HCT116 (cell line): ENCODE measurements at regions not wholly inside any gene's neighbourhood (a gene's known extent, or its start where the extent isn't known, plus 50 kb on each side); places are given as distances from the start of the nearest gene placed in this dataset.

Source experiments
- ATAC-seq: fragments of 200-7000 bp; cut with Tn5 transposase; 2 replicates; pipeline ENCODE4 v1.9.1; 2020; ENCODE audit warnings: mild to moderate bottlenecking, moderate library complexity
- BruUV-seq: library from RNA; stranded (reverse); fragments of 400-500 nt; replicated peaks from 2 replicates; lab custom pipeline; 2021; lab: Mats Ljungman, UMichigan
- CTCF ChIA-PET: fragments of 300-600 bp; sonication (Branson Sonifier 250); formaldehyde crosslinking; loops from one replicate; lab custom pipeline; 2021; ENCODE audit warnings: antibody characterized with exemption; lab: Charles Lee
- POLR2A ChIA-PET: fragments of 300-600, 350-600 bp; sonication (Branson Sonifier 250); formaldehyde crosslinking; loops from one replicate; lab custom pipeline; 2021; ENCODE audit warnings: antibody characterized with exemption; lab: Charles Lee
- RAD21 ChIA-PET, 2 experiments: fragments of 300-600 bp; sonication (Branson Sonifier 250); formaldehyde crosslinking; loops; one replicate each; lab custom pipeline; 2023; ENCODE audit warnings: low total read pairs in 2 of 2; ENCODE audit not compliant: uncharacterized antibody in 2 of 2, unreplicated experiment in 2 of 2, low non-redundant PET in 1 of 2; lab: Charles Lee
- DNase-seq: peaks from one replicate; pipeline ENCODE4 v3.0.0-alpha.2; 2010; ENCODE audit warnings: low read depth, low spot score
- H2AFZ ChIP-seq: fragments of 200-600 bp; shearing (Covaris generic), sonication (generic); 2 replicates; pipeline ENCODE4 v1.6.1; 2017; ENCODE audit warnings: low read depth, mixed run types, mixed read lengths, antibody characterized with exemption, low read length; ENCODE audit not compliant: poor library complexity, severe bottlenecking
- H3K27ac ChIP-seq: 2 replicates; pipeline ENCODE4 v1.5.1; 2012; ENCODE audit warnings: low read depth, low read length
- H3K27me3 ChIP-seq: fragments of 200-600 bp; sonication (generic); 2 replicates; pipeline ENCODE4 v1.6.1; 2016; ENCODE audit warnings: mixed run types, low read length, mixed read lengths; ENCODE audit not compliant: insufficient read depth
- H3K36me3 ChIP-seq, 2 experiments: fragments of 200-500 bp in 1 of 2; fragments of 200-600 bp in 1 of 2; sonication (Bioruptor generic) in 1 of 2; sonication (generic) in 1 of 2; 2 replicates each; pipeline versions ENCODE4 v1.5.1 to v1.6.1; 2014 to 2016; ENCODE audit warnings: low read length in 2 of 2, inconsistent platforms in 1 of 2, mixed read lengths in 1 of 2, mixed run types in 1 of 2; ENCODE audit not compliant: insufficient read depth in 2 of 2, control insufficient read depth in 1 of 2
- H3K4me1 ChIP-seq, 2 experiments: fragments of 200-600 bp in 1 of 2; sonication (generic) in 1 of 2; 2 replicates each; pipeline versions ENCODE4 v1.5.1 to v1.6.1; 2012 to 2017; ENCODE audit warnings: low read length in 2 of 2, inconsistent platforms in 1 of 2, mild to moderate bottlenecking in 1 of 2, mixed read lengths in 1 of 2, mixed run types in 1 of 2, moderate library complexity in 1 of 2; ENCODE audit not compliant: insufficient read depth in 2 of 2, control insufficient read depth in 1 of 2
- H3K4me2 ChIP-seq: fragments of 200-600 bp; sonication (generic); 2 replicates; pipeline ENCODE4 v1.6.1; 2017; ENCODE audit warnings: mixed run types, low read length, mixed read lengths
- H3K4me3 ChIP-seq, 2 experiments: fragments of 200-600 bp in 1 of 2; sonication (generic) in 1 of 2; replicated peaks in 1 of 2; 2 replicates each; pipeline ENCODE4 v1.5.1; 2011 to 2016; ENCODE audit warnings: low read length in 2 of 2, control low read depth in 1 of 2, low read depth in 1 of 2, mild to moderate bottlenecking in 1 of 2, mixed read lengths in 1 of 2, mixed run types in 1 of 2
- H3K79me2 ChIP-seq: fragments of 200-600 bp; sonication (generic); 2 replicates; pipeline ENCODE4 v1.6.1; 2017; ENCODE audit warnings: mild to moderate bottlenecking, mixed run types, low read length, moderate library complexity, mixed read lengths; ENCODE audit not compliant: insufficient read depth
- H3K9ac ChIP-seq: fragments of 200-600 bp; sonication (generic); 2 replicates; pipeline ENCODE4 v1.6.1; 2016; ENCODE audit warnings: low read length, mixed read lengths
- H3K9me2 ChIP-seq: fragments of 200-600 bp; sonication (generic), shearing (Covaris generic); 2 replicates; pipeline ENCODE4 v1.6.1; 2017; ENCODE audit warnings: mixed run types, mild to moderate bottlenecking, moderate library complexity; ENCODE audit not compliant: insufficient read depth
- H3K9me3 ChIP-seq, 2 experiments: fragments of 200-500 bp in 1 of 2; fragments of 200-600 bp in 1 of 2; sonication (Bioruptor generic) in 1 of 2; sonication (generic) in 1 of 2; 2 replicates each; pipeline ENCODE4 v1.6.1; 2014 to 2017; ENCODE audit warnings: low read length in 2 of 2, mixed read lengths in 2 of 2, inconsistent platforms in 1 of 2, low read depth in 1 of 2, mild to moderate bottlenecking in 1 of 2, mixed run types in 1 of 2, moderate library complexity in 1 of 2; ENCODE audit not compliant: control insufficient read depth in 1 of 2, insufficient read depth in 1 of 2
- H4K20me1 ChIP-seq: fragments of 200-600 bp; sonication (generic), shearing (Covaris generic); 2 replicates; pipeline ENCODE4 v1.6.1; 2017; ENCODE audit warnings: mixed run types, mild to moderate bottlenecking, moderate library complexity; ENCODE audit not compliant: insufficient read depth
- ELF1 ChIP-seq: IDR thresholded peaks from 2 replicates; pipeline ENCODE4 v1.6.1; 2012; ENCODE audit warnings: low read depth, borderline replicate concordance
- EZH2phosphoT487 ChIP-seq: fragments of 200-600 bp; IDR thresholded peaks from 2 replicates; pipeline ENCODE4 v1.6.1; 2018; ENCODE audit warnings: antibody characterized with exemption, borderline replicate concordance
- JUND ChIP-seq: IDR thresholded peaks from 2 replicates; pipeline ENCODE4 v1.6.1; 2012
- POLR2AphosphoS5 ChIP-seq: IDR thresholded peaks from 2 replicates; pipeline ENCODE4 v1.6.1; 2011; ENCODE audit warnings: mild to moderate bottlenecking, low read depth, low read length, moderate library complexity
- SP1 ChIP-seq: IDR thresholded peaks from 2 replicates; pipeline ENCODE4 v1.6.1; 2012; ENCODE audit warnings: low read depth
- YY1 ChIP-seq: IDR thresholded peaks from 2 replicates; pipeline ENCODE4 v1.6.1; 2011; ENCODE audit warnings: low read length, low read depth, moderate library complexity, mild to moderate bottlenecking; ENCODE audit not compliant: insufficient replicate concordance; ENCODE audit errors: extremely low read depth
- intact Hi-C: fragments of 100-400 bp; cut with micrococcal nuclease; formaldehyde crosslinking; loops from 2 replicates; pipeline ENCODE4 v1.10.0; 2022
- TF ChIP-seq, protein P1 (sequence below): IDR thresholded peaks from 2 replicates; pipeline ENCODE4 v1.6.1; 2012

DNA sequence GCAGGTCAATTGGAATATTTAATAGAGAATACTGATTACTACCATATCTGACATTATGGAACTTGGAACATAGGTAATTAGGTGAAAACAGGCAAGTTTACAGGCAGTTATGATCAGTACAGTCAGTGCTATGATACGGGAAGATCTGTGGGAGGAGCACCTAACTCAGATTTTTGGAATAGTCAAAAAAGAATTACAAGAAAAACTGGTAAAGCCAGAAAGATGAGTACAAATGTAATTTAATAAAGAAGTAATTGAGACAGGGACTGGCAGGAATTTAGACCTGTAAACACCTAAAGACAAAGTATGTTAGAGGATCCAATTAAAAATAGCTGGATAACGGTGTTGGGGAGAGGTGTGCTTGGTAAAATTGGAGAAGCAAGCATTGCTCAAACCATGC is 206.5 kb upstream of the ANO5 start:
- ATAC-seq (no peak), DNase-seq (no peak)
- Histone ChIP-seq H3K9ac (no peak overlapping the region), H3K27ac (no peak overlapping the region), H3K9me3 (peaks cover 3 to 26% of the 10 kb centered on the region in 2 experiments; a peak in 2 of 4 replicates), H2AFZ (no peak overlapping the region)
- ChIA-PET RAD21 (no interaction called here), CTCF (no interaction called here)
- TF ChIP-seq EZH2phosphoT487 (no peak), SP1 (no peak), JUND (no peak)
- TF ChIP-seq, all 23 proteins: peak for 0
- H3K4me2 ChIP-seq, result no peak overlapping the region
- no peaks in the 10 kb centered on the region for H3K9me2 ChIP-seq
- POLR2A ChIA-PET, result no interaction called here
- H3K36me3 ChIP-seq, result no peaks in the 10 kb centered on the region
- intact Hi-C loops, result no loop called here
- no TSS peak for BruUV-seq
- no peaks in the 10 kb centered on the region for H3K79me2 ChIP-seq
- no peaks in the 10 kb centered on the region for H3K4me1 ChIP-seq
- H3K4me3 ChIP-seq, result no peak overlapping the region
- no peaks in the 10 kb centered on the region for H4K20me1 ChIP-seq
- H3K27me3 ChIP-seq, result no peaks in the 10 kb centered on the region

- no peak overlapping the region for H3K4me2 ChIP-seq
- no peak overlapping the region for H3K27ac ChIP-seq
- CTCF ChIA-PET, result no interaction called here
- peaks cover 3 to 21% of the 10 kb centered on the region in 2 experiments; a peak in 2 of 4 replicates for H3K9me3 ChIP-seq
- no peak for DNase-seq
- no peaks in the 10 kb centered on the region for H3K4me1 ChIP-seq
- BruUV-seq, result no TSS peak
- TF ChIP-seq ELF1, result no peak
- no peak for TF ChIP-seq YY1
- TF ChIP-seq, protein P1, sequence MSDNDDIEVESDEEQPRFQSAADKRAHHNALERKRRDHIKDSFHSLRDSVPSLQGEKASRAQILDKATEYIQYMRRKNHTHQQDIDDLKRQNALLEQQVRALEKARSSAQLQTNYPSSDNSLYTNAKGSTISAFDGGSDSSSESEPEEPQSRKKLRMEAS, result no peak
- TF ChIP-seq POLR2AphosphoS5, result no peak
- TF ChIP-seq, all 23 proteins: peak for 0
- Histone ChIP-seq H3K27me3 (no peaks in the 10 kb centered on the region), H3K9me2 (no peaks in the 10 kb centered on the region), H2AFZ (no peak overlapping the region), H3K9ac (no peak overlapping the region), H3K4me3 (no peak overlapping the region), H4K20me1 (no peaks in the 10 kb centered on the region), H3K79me2 (no peaks in the 10 kb centered on the region), H3K36me3 (no peaks in the 10 kb centered on the region)
- intact Hi-C loops, result no loop called here
- ChIA-PET POLR2A (no interaction called here), RAD21 (no interaction called here)
- ATAC-seq, result no peak
Observed at GRCh38 chr11:21987261-21987660, 205.6 kb upstream of the ANO5 start.
